HG03354 (cell line): ENCODE measurements at regions not wholly inside any gene's neighbourhood (a gene's known extent, or its start where the extent isn't known, plus 50 kb on each side); places are given as distances from the start of the nearest gene placed in this dataset.

Source experiments
- ATAC-seq: cut with Tn5 transposase; IDR thresholded peaks from one replicate; pipeline ENCODE4 v1.9.1; 2021; ENCODE audit warnings: mild to moderate bottlenecking; ENCODE audit not compliant: unreplicated experiment, poor library complexity, severe bottlenecking

DNA sequence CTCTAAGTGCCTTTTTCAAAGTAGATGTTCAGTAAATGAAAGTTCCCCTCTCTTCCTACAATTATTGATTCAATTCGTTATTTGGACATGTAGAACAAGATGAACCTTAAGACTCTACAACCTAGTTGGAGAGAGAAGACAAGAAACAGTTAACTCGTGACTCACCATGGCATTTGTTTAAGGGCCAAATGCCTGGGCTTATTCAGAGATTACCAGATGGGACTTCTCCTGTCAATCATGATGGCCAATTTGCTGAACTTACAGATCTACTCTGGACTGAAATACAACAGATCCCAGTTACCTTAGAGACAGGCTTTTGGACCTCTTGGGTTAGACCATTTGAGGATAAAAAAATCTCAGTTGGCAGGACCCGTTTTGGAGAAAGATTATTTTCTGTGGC is 93.5 kb downstream of the C1orf94 start:
- ATAC-seq = no peak

- no peak for ATAC-seq
Measured at GRCh38 chr1:34272152-34272551, 95.4 kb downstream of the C1orf94 start.

DNA sequence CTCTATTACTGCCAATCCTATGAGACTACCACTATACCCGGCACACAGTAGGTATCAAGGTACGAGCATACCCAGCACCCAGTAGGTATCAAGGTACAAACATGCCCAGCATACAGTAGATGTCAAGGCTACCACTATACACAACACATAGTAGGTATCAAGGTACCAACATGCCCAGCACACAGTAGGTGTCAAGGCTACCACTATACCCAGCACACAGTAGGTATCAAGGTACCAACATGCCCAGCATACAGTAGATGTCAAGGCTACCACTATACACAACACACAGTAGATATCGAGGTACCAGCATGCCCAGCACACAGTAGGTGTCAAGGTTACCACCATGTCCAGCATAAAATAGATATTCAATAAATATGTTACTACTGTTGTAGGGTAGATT is 98.4 kb downstream of the C1orf94 start:
- no peak for ATAC-seq

GRCh38 chr1:34276606-34277005 is 99.9 kb downstream of the C1orf94 start:
- no peak for ATAC-seq

DNA sequence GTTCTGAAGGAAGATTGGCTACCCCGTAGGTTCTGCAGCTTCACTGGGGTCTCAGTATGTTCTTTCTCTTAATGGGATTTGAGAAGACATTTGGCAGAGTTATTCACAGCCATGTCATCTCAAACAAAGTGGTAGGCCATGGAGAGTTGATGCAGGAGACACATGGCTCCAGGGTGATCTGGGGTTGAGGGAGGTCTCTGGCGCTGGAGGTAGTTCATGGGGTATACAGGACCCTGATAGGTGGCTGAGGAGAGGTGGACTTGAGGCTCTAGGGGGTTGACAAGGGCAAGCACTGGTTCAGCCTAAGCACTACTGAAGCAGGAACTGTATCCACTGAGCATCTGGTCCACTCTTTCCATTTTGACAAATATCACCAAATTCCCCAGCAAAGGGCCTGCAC is 100.4 kb downstream of the C1orf94 start:
- no peak for ATAC-seq

DNA sequence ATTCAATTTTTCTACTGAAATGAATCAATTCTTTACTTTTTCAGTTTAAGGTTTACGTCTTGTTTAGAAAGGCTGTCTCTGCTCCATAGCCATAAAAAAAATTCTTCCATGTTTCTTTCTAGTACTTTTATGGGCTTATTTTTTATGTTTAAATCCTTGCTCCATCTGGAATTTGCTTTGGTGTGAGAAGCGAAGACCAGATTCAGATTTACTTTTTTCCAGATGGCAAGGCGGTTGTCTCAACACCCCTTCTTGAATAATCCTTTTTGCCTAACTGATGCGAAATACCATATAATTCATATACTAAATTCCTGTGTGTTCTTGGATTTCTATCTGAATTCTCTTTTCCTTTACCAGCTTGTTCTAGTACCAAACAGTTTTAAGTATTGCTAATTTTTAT is 101.5 kb downstream of the C1orf94 start:
- ATAC-seq = no peak

- no peak for ATAC-seq
Measured at GRCh38 chr1:34279971-34280370, 103.3 kb downstream of the C1orf94 start.

DNA sequence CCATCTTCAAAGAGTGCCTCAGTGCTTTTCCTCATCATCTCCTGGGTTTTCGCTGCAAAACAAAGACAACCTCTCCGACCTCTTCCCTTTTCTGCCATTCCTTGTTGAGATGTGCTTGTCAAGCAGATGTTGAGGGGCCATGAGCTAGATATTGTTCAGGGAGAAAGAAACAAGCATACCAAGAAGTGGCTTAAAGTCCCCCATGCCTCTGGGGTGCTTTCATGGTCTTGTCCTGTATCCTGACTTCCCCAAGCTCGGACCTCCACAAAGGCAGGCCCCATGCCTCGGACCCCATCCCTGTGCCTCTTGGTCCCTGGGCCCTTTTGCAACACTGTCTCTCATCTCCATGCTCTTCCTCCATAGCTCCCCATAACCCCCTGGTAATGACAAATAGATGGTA is 103.8 kb downstream of the C1orf94 start:
- ATAC-seq = no peak

DNA sequence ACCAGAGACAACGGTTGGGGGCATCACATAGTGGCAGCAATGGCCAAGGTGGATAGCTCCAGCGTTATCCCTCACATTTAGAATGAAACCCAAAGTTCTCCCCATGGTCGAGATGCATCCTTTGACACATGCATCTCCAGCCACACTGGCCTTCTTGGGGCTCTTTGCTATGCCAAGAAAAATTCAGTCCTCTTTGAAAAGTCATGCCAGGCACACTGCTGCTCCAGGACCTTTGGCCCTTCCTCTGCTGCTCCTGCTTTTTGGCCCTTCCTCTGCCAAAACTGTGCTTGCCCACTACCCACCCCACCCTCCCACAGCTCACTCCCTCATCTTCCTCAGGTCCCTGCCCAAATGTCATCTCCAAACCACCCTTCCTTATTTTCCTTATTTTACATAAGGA is 106.4 kb downstream of the C1orf94 start:
- ATAC-seq = no peak

GRCh38 chr1:34286511-34286910 is 109.8 kb downstream of the C1orf94 start:
- no peak for ATAC-seq

DNA sequence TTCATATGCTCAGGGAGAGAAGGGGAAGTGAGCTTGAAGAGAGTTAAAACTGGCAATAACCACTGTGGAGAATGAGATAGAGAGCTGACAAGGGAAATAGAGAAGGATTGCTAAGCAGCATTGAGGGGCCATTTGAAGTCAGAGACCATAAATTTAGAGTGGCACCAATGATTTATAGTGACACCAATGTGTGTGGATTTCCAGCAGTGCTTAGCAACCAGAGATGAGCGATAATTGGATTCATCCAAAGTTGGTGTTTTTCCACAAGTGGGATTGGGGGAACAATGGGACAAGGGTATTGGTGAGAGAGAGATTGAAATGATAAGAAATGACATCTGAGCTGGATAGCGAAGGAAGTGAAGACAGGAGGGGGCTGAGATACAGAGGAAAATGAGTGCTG is 114.1 kb downstream of the C1orf94 start:
- no peak for ATAC-seq

DNA sequence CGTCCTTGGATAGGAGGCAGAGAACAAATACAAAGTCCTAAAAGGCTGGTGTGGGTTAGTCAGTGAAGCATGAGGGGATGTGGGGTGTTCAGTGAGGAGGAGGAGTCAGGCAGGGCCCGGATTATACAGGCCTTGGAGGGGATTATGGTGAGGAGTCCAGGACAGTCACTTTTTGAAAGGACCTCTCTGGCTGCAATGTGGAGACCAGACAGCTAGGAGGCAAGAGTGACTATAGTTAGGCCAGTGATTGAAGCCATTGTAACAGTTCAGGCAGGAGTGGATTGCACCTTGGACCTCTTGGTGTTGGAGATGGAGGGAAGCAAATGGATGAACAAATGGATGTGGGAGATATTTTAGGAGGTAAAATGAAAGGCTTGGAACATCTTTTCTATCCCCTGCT is 115.8 kb downstream of the C1orf94 start:
- no peak for ATAC-seq

- ATAC-seq = no peak
Measured at GRCh38 chr1:34296059-34296458, 119.4 kb downstream of the C1orf94 start.

- no peak for ATAC-seq
Measured at GRCh38 chr1:34302798-34303197, 126.1 kb downstream of the C1orf94 start.

DNA sequence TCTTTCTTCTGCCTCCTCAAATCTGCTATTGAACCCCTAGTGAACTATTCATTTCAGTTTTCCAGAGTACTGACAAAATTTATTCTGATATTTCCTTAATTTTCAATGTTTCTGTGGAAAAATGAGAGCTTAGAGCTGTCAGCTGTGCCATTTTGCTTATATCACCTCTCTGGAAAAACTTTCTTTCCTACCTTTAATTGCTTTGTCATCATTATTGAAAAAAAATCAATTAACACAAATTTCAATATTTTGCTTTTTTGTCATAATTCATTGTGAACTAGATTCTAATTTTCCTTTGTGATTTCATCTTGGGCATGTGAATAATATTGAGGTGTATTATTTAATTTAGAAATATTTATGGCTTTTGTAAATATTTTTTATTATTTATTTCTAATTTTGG is 126.5 kb downstream of the C1orf94 start:
- ATAC-seq = no peak

- ATAC-seq = no peak
Measured at GRCh38 chr1:34306568-34306967, 129.9 kb downstream of the C1orf94 start.

DNA sequence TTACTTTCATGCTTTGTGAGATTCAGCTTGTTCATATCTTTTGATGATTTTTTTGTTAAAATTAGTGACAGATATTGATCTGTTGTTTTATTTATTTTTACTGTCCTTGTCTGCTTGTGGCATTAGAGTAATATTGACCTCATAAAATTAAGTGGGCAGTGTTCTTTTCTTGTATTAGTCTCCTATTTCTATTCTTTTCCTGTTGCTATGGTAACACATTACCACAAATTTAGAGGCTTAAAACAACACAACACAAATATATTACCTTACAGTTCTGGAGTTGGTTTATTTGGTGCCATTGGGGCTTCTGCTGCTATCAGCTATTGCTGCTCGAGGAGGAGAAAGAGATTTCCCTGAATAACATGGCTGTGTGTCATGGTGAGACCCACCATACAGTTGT is 135.7 kb downstream of the C1orf94 start:
- ATAC-seq = no peak

GRCh38 chr1:34315974-34316373 is 139.3 kb downstream of the C1orf94 start:
- ATAC-seq = no peak

DNA sequence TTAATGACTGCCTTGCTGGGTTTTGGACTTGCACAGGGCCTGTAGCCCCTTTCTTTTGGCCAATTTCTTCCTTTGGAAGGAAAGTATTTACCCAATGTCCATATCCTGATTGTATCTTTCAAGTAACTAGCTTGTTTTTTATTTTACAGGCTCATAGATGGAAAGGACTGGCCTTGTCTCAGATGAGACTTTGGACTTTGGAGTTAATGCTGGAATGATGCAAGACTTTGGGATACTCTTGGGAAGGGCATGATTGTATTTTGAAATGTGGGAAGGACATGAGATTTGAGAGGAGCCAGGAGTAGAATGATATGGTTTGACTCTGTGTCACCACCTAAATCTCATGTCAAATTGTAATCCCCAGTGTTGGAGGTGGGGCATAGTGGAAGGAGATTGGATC is 140.1 kb downstream of the C1orf94 start:
- ATAC-seq = no peak

DNA sequence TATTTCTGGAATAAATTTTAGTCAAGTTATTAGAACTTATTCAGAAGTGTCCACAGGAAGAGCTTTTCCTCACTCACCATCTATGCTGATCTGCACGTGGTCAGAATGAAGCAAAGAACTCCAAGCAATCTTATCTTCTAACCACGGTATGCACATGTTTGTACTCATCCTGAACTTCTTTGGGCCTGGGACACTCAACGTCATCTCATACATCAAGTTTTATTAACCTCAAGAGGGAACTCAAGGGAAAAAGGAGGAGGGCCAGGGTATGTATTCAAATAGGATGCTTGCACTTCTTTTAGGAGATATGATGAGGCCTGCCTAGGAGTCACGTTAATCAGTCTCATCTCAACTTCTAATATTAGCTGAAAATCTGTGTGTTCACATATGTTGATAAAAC is 142.5 kb downstream of the C1orf94 start:
- ATAC-seq = no peak

GRCh38 chr1:34320053-34320669 is 143.5 kb downstream of the C1orf94 start:
- no peak for ATAC-seq

GRCh38 chr1:34322969-34323368 is 146.3 kb downstream of the C1orf94 start:
- no peak for ATAC-seq
